Heart right ventricle (tissue), 16 donors: ENCODE measurements at regions not wholly inside any gene's neighbourhood (a gene's known extent, or its start where the extent isn't known, plus 50 kb on each side); places are given as distances from the start of the nearest gene placed in this dataset.

Experiments used
- ATAC-seq, 8 donors: fragments of 200-7000 bp; cut with Tn5 transposase; one replicate each; pipeline ENCODE4 v1.9.1; 2020; ENCODE audit warnings: mild to moderate bottlenecking in 8 of 8, moderate library complexity in 8 of 8, moderate number of reproducible peaks in 1 of 8
- DNase-seq, 2 donors: peaks; one replicate each; pipeline ENCODE4 v3.0.0-alpha.2; 2020
- H3K27ac ChIP-seq, 10 donors: fragments of 200-600 bp; sonication (generic) in 2 of 10; one replicate each; pipeline versions ENCODE4 v1.5.0 to v1.8.0; 2020 to 2022; ENCODE audit warnings: mild to moderate bottlenecking in 3 of 10
- H3K27me3 ChIP-seq, 7 donors: fragments of 200-600 bp; one replicate each; pipeline ENCODE4 v1.8.0; 2021 to 2022; ENCODE audit warnings: mild to moderate bottlenecking in 2 of 7
- H3K36me3 ChIP-seq, 9 donors: fragments of 200-600 bp; sonication (generic) in 1 of 9; one replicate each; pipeline versions ENCODE4 v1.5.0 to v1.8.0; 2020 to 2022; ENCODE audit warnings: mild to moderate bottlenecking in 2 of 9
- H3K4me1 ChIP-seq, 9 donors: fragments of 200-600 bp; sonication (generic) in 1 of 9; one replicate each; pipeline versions ENCODE4 v1.5.0 to v1.8.0; 2020 to 2022; ENCODE audit warnings: mild to moderate bottlenecking in 4 of 9
- H3K4me3 ChIP-seq, 10 donors: fragments of 200-600 bp; sonication (generic) in 2 of 10; one replicate each; pipeline versions ENCODE4 v1.5.0 to v1.8.0; 2020 to 2022; ENCODE audit warnings: mild to moderate bottlenecking in 7 of 10, moderate library complexity in 2 of 10
- H3K9me3 ChIP-seq, 11 donors: fragments of 200-600 bp in 10 of 11; sonication (generic) in 2 of 11; one replicate each; pipeline versions ENCODE4 v1.5.0 to v1.8.0; 2013 to 2022; ENCODE audit warnings: mild to moderate bottlenecking in 2 of 11, control low read depth in 1 of 11, moderate library complexity in 1 of 11
- WGBS, 2 donors: extraction: QIAGEN DNeasy Blood & Tissue Kit; methylation state at CpG; one replicate each; pipeline ENCODE4 v1.1.7; 2013; ENCODE audit warnings: inconsistent platforms in 1 of 2; 5-methylcytosine and 5-hydroxymethylcytosine counted together
- intact Hi-C, 10 donors: fragments of 100-400 bp; cut with DNase I; formaldehyde crosslinking; loops; one replicate each; pipeline versions ENCODE4 v1.11.1 to v1.14.2; 2022
- TF ChIP-seq, protein P1 (sequence below), 9 donors: fragments of 200-600 bp; sonication (generic) in 2 of 9; IDR thresholded peaks; one replicate each; pipeline versions ENCODE4 v1.5.0 to v1.8.0; 2021 to 2022; ENCODE audit warnings: antibody characterized with exemption in 9 of 9, mild to moderate bottlenecking in 5 of 9, moderate library complexity in 1 of 9
- donor health status: Arrhythmogenic right ventricular cardiomyopathy.
- donor health status: ischemic (EF 13 %, LVEDD 7.1; RV severe dilation, severe dysfunction).
- donor health status: healthy with polysubstance abuse.
- donor health status: DM: no; HTN: yes; CAD: no.
- donor health status: DM: no; HTN: no; CAD: no.
- donor health status: ischemic (EF 25% LVEDD 6.9; RV normal size, moderate dysfunction).
- donor health status: ischemic (EF 25% LVEDD 5.7; RV mildly dilated, moderate dysfunction).
- donor health status: healthy.
- donor health status: DM: yes; HTN: yes; CAD: no.
- donor health status: Ischemic cardiomyopathy.
- donor health status: ischemic (EF 35%, LVEDD 5.7; RV mildly dilated, moderate dysfunction).
- donor health status: nonischemic (EF 11% LVEDD 7.7; RV severe dilation, severe dysfunction).
- donor health status: DM: yes; HTN: yes; CAD: no.
- donor health status: PGD.
- donor health status: ischemic (EF 29% LVEDD 5.4; RV normal size, mild dysfunction).
- donor health status: nonischemic (EF 23%, LVEDD 6.1; RV moderate dilation, normal function).

DNA sequence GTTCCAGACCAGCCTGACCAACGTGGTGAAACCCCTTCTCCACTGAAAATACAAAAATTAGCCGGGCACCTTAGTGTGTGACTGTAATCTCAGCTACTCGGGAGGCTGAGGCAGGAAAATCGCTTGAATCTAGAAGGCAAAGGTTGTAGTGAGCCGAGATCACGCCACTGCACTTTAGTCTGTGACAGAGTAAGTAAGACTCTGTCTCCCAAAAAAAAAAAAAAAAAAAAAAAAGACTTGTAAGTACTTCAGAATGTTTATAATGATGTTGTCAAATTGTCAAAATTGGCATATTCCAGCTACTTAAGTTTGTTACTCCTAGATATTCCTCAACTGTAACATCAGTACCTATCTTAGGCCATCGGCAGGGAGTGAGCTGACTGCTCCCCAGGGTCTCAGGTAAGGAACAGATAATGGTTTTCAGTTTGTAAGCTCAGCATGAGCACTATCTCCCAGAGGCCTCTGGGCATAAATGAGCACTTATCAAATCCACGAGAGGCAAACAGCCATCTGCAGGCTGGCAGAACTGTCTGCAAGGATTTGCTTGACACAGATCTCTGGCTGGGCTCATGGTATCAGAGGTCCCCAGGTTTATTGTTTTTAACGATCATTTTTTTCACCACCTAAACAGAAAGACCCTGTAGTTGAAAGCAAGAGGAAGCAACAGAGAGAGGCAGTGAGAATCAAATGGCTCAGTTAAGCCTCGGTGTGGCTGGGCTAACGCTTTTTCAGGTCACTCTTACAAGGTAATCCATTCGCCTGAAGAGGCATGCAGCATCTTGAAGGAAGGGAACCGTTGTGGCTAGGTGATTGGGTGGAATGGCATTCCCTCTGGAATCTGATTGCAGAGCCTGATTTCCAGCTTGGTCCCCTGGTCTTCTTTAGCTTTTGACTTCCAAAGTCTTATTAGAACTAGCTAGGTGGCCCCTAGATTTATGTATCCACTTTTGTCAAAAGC lies 115.9 kb downstream of the LY86 start:
- Histone ChIP-seq H3K4me3 (no peak overlapping the region), H3K27me3 (no peaks in the 10 kb centered on the region), H3K27ac (no peak overlapping the region), H3K9me3 (no peaks in the 10 kb centered on the region), H3K36me3 (no peaks in the 10 kb centered on the region), H3K4me1 (peaks cover 0 to 33% (median 14%) of the 10 kb centered on the region in 9 donors)
- no peak for DNase-seq
- ATAC-seq: no peak
- intact Hi-C loops: no loop called here
- 76 to 77% methylated on average over 13 of the region's 13 CpGs for WGBS, 2 donors
- TF ChIP-seq, protein P1, sequence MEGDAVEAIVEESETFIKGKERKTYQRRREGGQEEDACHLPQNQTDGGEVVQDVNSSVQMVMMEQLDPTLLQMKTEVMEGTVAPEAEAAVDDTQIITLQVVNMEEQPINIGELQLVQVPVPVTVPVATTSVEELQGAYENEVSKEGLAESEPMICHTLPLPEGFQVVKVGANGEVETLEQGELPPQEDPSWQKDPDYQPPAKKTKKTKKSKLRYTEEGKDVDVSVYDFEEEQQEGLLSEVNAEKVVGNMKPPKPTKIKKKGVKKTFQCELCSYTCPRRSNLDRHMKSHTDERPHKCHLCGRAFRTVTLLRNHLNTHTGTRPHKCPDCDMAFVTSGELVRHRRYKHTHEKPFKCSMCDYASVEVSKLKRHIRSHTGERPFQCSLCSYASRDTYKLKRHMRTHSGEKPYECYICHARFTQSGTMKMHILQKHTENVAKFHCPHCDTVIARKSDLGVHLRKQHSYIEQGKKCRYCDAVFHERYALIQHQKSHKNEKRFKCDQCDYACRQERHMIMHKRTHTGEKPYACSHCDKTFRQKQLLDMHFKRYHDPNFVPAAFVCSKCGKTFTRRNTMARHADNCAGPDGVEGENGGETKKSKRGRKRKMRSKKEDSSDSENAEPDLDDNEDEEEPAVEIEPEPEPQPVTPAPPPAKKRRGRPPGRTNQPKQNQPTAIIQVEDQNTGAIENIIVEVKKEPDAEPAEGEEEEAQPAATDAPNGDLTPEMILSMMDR (IDR thresholded peaks at IDR 0.05): no peak

DNA sequence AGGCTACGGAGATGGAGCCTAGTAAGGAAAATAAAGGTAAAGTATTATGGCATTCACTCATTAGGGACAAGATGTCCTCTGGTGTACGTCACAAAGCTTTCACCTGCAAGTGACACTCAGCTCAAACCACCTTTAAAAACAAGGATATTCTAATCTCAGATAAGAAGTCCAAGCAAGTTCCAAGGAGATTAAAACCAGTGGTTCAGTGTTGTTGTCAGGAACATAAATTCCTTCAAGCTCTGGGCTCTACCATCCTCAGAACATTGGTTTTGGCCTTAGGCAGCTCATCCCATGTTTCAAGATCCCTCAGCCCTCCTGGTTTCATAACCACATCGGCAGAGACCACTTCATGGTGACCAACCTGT lies 116.5 kb downstream of the LY86 start:
- ATAC-seq: no peak
- intact Hi-C loops: no loop called here
- 97 to 98% methylated on average over 3 of the region's 3 CpGs for WGBS, 2 donors
- Histone ChIP-seq H3K36me3 (no peaks in the 10 kb centered on the region), H3K4me1 (peaks cover 0 to 27% (median 7%) of the 10 kb centered on the region in 9 donors), H3K27me3 (no peaks in the 10 kb centered on the region), H3K9me3 (no peaks in the 10 kb centered on the region), H3K27ac (no peak overlapping the region), H3K4me3 (no peak overlapping the region)
- TF ChIP-seq, protein P1 (IDR thresholded peaks at IDR 0.05): no peak
- DNase-seq: no peak

DNA sequence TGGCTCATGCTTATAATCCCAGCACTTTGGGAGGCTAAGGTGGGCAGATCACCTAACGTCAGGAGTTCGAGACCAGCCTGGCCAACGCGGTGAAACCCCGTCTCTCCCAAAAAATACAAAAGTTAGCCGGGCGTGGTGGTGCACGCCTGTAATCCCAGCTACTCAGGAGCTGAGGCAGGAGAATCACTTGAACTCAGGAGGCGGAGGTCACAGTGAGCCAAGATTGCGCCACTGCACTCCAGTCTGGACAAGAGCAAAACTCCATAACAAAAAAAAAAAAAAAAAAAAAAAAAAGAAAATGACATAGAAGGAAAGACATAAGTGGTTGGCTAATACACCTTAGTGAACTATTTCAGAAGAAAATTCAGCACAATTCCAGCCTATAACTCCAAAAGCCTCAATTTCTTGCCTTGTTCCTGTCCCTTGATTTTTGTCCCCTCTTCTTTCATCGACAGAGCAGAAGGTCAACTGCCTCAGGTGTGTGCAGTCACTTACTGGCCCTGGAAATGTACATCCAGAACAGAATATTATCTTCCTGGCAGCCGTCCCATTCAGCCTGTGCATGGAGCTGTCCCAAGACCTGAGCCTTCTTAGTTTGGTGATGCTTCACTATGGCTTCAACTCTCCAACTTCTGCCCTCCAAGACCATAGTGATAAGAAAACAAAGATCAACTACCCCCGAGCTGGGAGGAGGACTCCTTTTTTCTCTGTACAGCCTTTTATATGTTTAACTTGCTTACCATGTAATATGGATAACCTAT lies 117.6 kb downstream of the LY86 start:
- Histone ChIP-seq H3K27me3 (no peaks in the 10 kb centered on the region), H3K9me3 (no peaks in the 10 kb centered on the region), H3K4me3 (no peak overlapping the region), H3K4me1 (peaks cover 0 to 22% (median 0%) of the 10 kb centered on the region in 9 donors), H3K27ac (peak overlapping the region in 1 of 10 donors; percentile 36), H3K36me3 (no peaks in the 10 kb centered on the region)
- ATAC-seq (no peak), DNase-seq (no peak)
- 87% methylated on average over 13 of the region's 13 CpGs for WGBS, 2 donors
- TF ChIP-seq, protein P1 (IDR thresholded peaks at IDR 0.05): no peak
- intact Hi-C loops: no loop called here

DNA sequence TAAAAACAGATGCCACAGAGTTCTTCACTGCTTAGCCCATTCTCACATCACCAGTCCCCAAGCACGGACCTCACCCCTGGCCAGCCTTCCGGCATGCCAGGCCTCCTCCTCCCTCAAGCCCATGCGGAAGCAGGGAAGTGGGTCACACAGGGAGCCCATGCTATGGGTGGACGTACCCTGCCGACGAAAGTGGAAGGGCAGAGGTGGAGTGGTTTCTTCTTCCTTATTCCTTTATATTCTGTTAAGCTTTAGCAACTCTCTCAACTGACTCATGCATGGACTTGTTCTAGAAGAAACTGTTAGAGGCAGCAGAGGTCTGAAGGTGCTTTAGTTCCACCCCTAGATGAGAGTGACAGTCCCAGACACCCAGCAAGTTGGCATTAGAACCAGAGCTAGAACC lies 118.6 kb downstream of the LY86 start:
- 88 to 91% methylated on average over 6 of the region's 6 CpGs for WGBS, 2 donors
- H3K27ac ChIP-seq: peak overlapping the region in 1 of 10 donors; percentile 36

More for the DNA sequence above, 118.6 kb downstream of the LY86 start:
- H3K9me3 ChIP-seq: no peaks in the 10 kb centered on the region
- DNase-seq (no peak), ATAC-seq (no peak)
- no peak overlapping the region for H3K4me3 ChIP-seq
- TF ChIP-seq, protein P1 (IDR thresholded peaks at IDR 0.05): no peak
- peaks cover 0 to 30% (median 0%) of the 10 kb centered on the region in 9 donors for H3K4me1 ChIP-seq
- no peaks in the 10 kb centered on the region for H3K36me3 ChIP-seq
- no peaks in the 10 kb centered on the region for H3K27me3 ChIP-seq
- intact Hi-C loops: no loop called here
